DND-41 (cell line): ENCODE measurements at regions not wholly inside any gene's neighbourhood (a gene's known extent, or its start where the extent isn't known, plus 50 kb on each side); places are given as distances from the start of the nearest gene placed in this dataset.
A peak's percentile ranks its signal among the peaks of the same experiment; 100 is the strongest.
"Not testable (repeated sequence)": the region's sequence is repeated elsewhere in the genome, so short reads cannot be mapped to it uniquely, and the experiment has no call there.

Experiments used
- ATAC-seq: fragments of 200-7000 bp; cut with Tn5 transposase; 3 replicates; pipeline ENCODE4 v1.9.1; 2021; ENCODE audit warnings: low read depth; ENCODE audit not compliant: insufficient read depth
- DNase-seq: peaks from one replicate; pipeline ENCODE4 v3.0.0-alpha.2; 2020
- H2AFZ ChIP-seq: 2 replicates; pipeline ENCODE4 v1.6.0; 2012; ENCODE audit warnings: low read depth, low read length
- H3K27ac ChIP-seq: 2 replicates; pipeline ENCODE4 v1.5.1; 2012; ENCODE audit warnings: low read length, inconsistent platforms
- H3K27me3 ChIP-seq: fragments of 200-600 bp; sonication (generic); 2 replicates; pipeline ENCODE4 v1.6.0; 2012; ENCODE audit warnings: low read length, mild to moderate bottlenecking, inconsistent platforms; ENCODE audit not compliant: insufficient read depth, poor library complexity
- H3K36me3 ChIP-seq: 2 replicates; pipeline ENCODE4 v1.5.1; 2012; ENCODE audit warnings: low read length, inconsistent platforms; ENCODE audit not compliant: insufficient read depth
- H3K4me1 ChIP-seq: 2 replicates; pipeline ENCODE4 v1.5.1; 2012; ENCODE audit warnings: mild to moderate bottlenecking, low read length; ENCODE audit not compliant: insufficient read depth
- H3K4me2 ChIP-seq: 2 replicates; pipeline ENCODE4 v1.6.0; 2012; ENCODE audit warnings: mild to moderate bottlenecking, moderate library complexity, low read length, inconsistent platforms; ENCODE audit not compliant: insufficient read depth
- H3K4me3 ChIP-seq, 2 experiments: fragments of 200-600 bp in 1 of 2; shearing (Covaris generic) in 1 of 2; 2 replicates each; pipeline ENCODE4 v1.5.1; 2012 to 2016; ENCODE audit warnings: inconsistent platforms in 2 of 2, low read length in 2 of 2, mild to moderate bottlenecking in 2 of 2, low read depth in 1 of 2, moderate library complexity in 1 of 2
- H3K79me2 ChIP-seq: 2 replicates; pipeline ENCODE4 v1.6.0; 2012; ENCODE audit warnings: low read length, inconsistent platforms; ENCODE audit not compliant: insufficient read depth
- H3K9ac ChIP-seq: 2 replicates; pipeline ENCODE4 v1.6.0; 2012; ENCODE audit warnings: low read depth, mild to moderate bottlenecking, inconsistent platforms, low read length, moderate library complexity
- H3K9me3 ChIP-seq: 2 replicates; pipeline ENCODE4 v1.5.1; 2012; ENCODE audit warnings: low read length, moderate library complexity, mild to moderate bottlenecking, inconsistent platforms; ENCODE audit not compliant: insufficient read depth, severe bottlenecking
- H4K20me1 ChIP-seq: 2 replicates; pipeline ENCODE4 v1.6.0; 2012; ENCODE audit warnings: low read length; ENCODE audit not compliant: insufficient read depth
- TF ChIP-seq, protein P1 (sequence below): IDR thresholded peaks from 2 replicates; pipeline ENCODE4 v1.5.1; 2012; ENCODE audit warnings: borderline replicate concordance, low read length, moderate library complexity, mild to moderate bottlenecking; ENCODE audit not compliant: poor library complexity, severe bottlenecking; ENCODE audit errors: extremely low read depth

DNA sequence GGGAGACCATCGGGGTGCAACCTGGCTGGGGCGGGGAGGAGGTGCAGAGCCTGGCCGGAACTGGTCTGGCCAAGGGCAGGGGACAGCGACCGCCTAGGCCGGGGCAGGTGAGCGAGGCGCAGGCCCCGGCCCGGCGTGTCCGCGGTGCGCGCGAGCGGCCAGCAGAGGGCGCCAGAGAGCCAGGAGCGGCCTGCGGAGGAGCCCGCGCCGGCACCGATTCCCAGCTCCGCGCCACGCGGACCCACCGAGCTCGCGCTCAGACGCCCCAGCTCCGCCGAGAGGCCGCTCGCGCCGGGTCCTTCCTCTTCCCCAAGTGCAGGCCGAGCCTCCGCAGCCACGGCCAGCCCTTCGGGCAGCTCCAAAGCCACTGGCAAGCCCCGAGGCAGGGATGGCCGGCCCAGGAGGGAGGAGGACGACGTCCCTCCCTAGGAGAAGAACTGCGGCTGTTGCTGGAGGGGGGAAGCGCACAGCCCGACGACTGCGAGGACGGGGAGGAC, 128.9 kb upstream of the HMX1 start:
- H3K4me3 ChIP-seq, H3K36me3 ChIP-seq, H3K27ac ChIP-seq, H3K79me2 ChIP-seq, H4K20me1 ChIP-seq, H3K9me3 ChIP-seq, H3K4me1 ChIP-seq, H2AFZ ChIP-seq, H3K27me3 ChIP-seq, H3K9ac ChIP-seq, H3K4me2 ChIP-seq: not testable (repeated sequence)
- ATAC-seq (peak; percentile 72), DNase-seq (peak; percentile 54)
- TF ChIP-seq, protein P1, sequence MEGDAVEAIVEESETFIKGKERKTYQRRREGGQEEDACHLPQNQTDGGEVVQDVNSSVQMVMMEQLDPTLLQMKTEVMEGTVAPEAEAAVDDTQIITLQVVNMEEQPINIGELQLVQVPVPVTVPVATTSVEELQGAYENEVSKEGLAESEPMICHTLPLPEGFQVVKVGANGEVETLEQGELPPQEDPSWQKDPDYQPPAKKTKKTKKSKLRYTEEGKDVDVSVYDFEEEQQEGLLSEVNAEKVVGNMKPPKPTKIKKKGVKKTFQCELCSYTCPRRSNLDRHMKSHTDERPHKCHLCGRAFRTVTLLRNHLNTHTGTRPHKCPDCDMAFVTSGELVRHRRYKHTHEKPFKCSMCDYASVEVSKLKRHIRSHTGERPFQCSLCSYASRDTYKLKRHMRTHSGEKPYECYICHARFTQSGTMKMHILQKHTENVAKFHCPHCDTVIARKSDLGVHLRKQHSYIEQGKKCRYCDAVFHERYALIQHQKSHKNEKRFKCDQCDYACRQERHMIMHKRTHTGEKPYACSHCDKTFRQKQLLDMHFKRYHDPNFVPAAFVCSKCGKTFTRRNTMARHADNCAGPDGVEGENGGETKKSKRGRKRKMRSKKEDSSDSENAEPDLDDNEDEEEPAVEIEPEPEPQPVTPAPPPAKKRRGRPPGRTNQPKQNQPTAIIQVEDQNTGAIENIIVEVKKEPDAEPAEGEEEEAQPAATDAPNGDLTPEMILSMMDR: peak; percentile 73

DNA sequence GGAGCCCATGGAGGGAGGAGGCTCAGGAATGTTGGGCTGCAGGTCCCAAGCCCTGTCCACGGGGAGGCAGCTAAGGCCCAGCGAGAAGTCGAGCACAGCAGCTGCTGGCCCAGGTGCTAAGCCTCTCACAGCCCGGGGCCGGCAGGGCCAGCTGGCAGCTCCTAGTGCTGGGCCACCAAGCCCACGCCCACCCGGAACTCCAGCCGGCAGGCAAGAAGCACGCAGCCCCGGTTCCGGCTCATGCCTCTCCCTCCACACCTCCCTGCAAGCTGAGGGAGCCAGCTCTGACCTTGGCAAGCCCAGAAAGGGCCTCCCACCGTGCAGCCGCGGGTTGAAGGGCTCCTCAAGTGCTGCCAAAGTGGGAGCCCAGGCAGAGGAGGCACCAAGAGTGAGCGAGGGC, 121.3 kb upstream of the HMX1 start:
- not testable (repeated sequence) for DNase-seq, H3K9ac ChIP-seq, H3K4me1 ChIP-seq, H3K9me3 ChIP-seq, H3K27me3 ChIP-seq, H3K79me2 ChIP-seq, ATAC-seq, H3K4me3 ChIP-seq, H3K27ac ChIP-seq, H2AFZ ChIP-seq, H3K36me3 ChIP-seq, H4K20me1 ChIP-seq, H3K4me2 ChIP-seq

DNA sequence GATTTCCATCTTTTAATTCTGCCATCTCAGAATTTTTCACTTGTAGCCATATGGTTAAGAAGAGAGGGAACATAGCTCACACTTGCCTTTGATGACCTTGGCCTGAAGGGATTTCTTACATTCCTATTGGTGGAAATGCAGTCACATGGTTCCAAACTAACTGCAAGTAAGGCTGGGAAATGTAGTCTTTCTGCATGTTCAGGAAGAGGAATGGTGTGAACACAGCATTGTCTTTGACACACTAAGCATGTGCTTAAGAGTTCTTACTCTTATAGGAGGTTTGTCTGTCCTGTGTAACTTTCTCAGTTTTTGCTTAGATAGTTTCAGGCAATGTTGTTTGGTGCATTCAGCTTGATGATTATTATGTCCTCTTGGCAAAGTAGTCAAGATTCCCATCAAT, 119.8 kb upstream of the HMX1 start:
- H3K79me2 ChIP-seq, H3K4me3 ChIP-seq, H3K4me1 ChIP-seq, ATAC-seq, H3K9me3 ChIP-seq, H3K27me3 ChIP-seq, H3K36me3 ChIP-seq, H3K27ac ChIP-seq, H3K9ac ChIP-seq, DNase-seq, H2AFZ ChIP-seq, H4K20me1 ChIP-seq, H3K4me2 ChIP-seq: not testable (repeated sequence)

GRCh38 chr4:8990341-8990740, 118.7 kb upstream of the HMX1 start:
- H3K4me2 ChIP-seq, H3K4me1 ChIP-seq, DNase-seq, H3K27ac ChIP-seq, ATAC-seq, H3K36me3 ChIP-seq, H3K79me2 ChIP-seq, H3K9me3 ChIP-seq, H3K27me3 ChIP-seq, H3K9ac ChIP-seq, H3K4me3 ChIP-seq, H4K20me1 ChIP-seq, H2AFZ ChIP-seq: not testable (repeated sequence)

- not testable (repeated sequence) for H4K20me1 ChIP-seq, H3K36me3 ChIP-seq, H3K4me1 ChIP-seq, H3K9ac ChIP-seq, DNase-seq, H3K79me2 ChIP-seq, H3K27me3 ChIP-seq, ATAC-seq, H2AFZ ChIP-seq, H3K9me3 ChIP-seq, H3K4me2 ChIP-seq, H3K4me3 ChIP-seq, H3K27ac ChIP-seq
These were observed 114.1 kb upstream of the HMX1 start for GRCh38 chr4:8985786-8986185.

GRCh38 chr4:8984641-8985040, 113.0 kb upstream of the HMX1 start:
- ATAC-seq, H3K36me3 ChIP-seq, H3K27ac ChIP-seq, H3K79me2 ChIP-seq, H4K20me1 ChIP-seq, H3K4me2 ChIP-seq, H3K27me3 ChIP-seq, H2AFZ ChIP-seq, H3K4me1 ChIP-seq, DNase-seq, H3K4me3 ChIP-seq, H3K9ac ChIP-seq, H3K9me3 ChIP-seq: not testable (repeated sequence)

- H3K4me3 ChIP-seq, DNase-seq, H3K79me2 ChIP-seq, ATAC-seq, H3K36me3 ChIP-seq, H2AFZ ChIP-seq, H4K20me1 ChIP-seq, H3K4me2 ChIP-seq, H3K9ac ChIP-seq, H3K9me3 ChIP-seq, H3K27me3 ChIP-seq, H3K4me1 ChIP-seq, H3K27ac ChIP-seq: not testable (repeated sequence)
These were observed 112.3 kb upstream of the HMX1 start for GRCh38 chr4:8983921-8984320.

DNA sequence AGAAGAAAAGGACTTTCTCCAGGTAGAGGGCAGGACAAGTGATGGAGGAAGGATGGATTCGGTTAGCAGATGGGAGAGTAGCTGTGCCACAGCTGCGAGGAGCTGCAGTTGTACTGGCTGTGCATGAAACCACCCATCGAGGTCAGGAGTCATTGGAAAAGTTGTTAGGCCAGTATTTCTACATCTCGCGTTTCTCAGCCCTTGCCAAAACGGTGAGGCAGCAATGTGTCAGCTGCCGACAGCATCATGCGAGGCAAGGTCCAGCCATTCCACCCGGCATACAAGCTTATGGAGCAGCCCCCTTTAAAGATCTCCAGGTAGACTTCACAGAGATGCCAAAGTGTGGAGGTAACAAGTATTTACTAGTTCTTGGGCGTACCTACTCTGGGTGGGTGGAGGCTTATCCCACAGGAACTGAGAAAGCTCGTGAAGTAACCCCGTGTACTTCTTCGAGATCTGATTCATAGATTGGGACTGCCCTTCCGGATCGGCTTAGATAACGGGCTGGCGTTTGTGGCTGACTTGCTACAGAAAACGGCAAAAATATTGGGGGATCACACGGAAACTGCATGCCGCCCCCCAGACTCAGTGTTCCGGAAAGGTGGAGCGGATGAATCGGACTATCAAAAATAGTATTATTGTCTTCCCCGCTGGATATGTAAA, 105.0 kb upstream of the HMX1 start:
- H3K27ac ChIP-seq, H3K4me3 ChIP-seq, H4K20me1 ChIP-seq, H2AFZ ChIP-seq, H3K27me3 ChIP-seq, H3K9ac ChIP-seq, H3K79me2 ChIP-seq, H3K36me3 ChIP-seq, ATAC-seq, H3K4me1 ChIP-seq, H3K9me3 ChIP-seq, DNase-seq, H3K4me2 ChIP-seq: not testable (repeated sequence)
